Mesothelial cell of epicardium (in vitro differentiated cells): ENCODE measurements at regions not wholly inside any gene's neighbourhood (a gene's known extent, or its start where the extent isn't known, plus 50 kb on each side); places are given as distances from the start of the nearest gene placed in this dataset.

Source experiments
- DNase-seq, 2 experiments: peaks; one replicate each; pipeline ENCODE4 v3.0.0; 2021; ENCODE audit warnings: low spot score in 2 of 2; ENCODE audit not compliant: unreplicated experiment in 2 of 2
- H3K27ac Mint-ChIP-seq: 2 replicates; pipeline ENCODE4 v1.8.0; 2021; ENCODE audit warnings: mixed read lengths
- H3K27me3 Mint-ChIP-seq: 2 replicates; pipeline ENCODE4 v1.8.0; 2021; ENCODE audit warnings: low read depth, mixed read lengths
- H3K36me3 Mint-ChIP-seq: 2 replicates; pipeline ENCODE4 v1.8.0; 2021; ENCODE audit warnings: mixed read lengths
- H3K4me1 Mint-ChIP-seq: 2 replicates; pipeline ENCODE4 v1.8.0; 2021; ENCODE audit warnings: mixed read lengths
- H3K4me3 Mint-ChIP-seq: 2 replicates; pipeline ENCODE4 v1.8.0; 2021; ENCODE audit warnings: mild to moderate bottlenecking, moderate library complexity, mixed read lengths
- H3K9me3 Mint-ChIP-seq: 2 replicates; pipeline ENCODE4 v1.8.0; 2021; ENCODE audit warnings: mixed read lengths
- TF ChIP-seq, protein P1 (sequence below): fragments of 200-600 bp; sonication (generic); IDR thresholded peaks from one replicate; pipeline ENCODE4 v1.5.0; 2021; ENCODE audit warnings: antibody characterized with exemption; ENCODE audit not compliant: unreplicated experiment

DNA sequence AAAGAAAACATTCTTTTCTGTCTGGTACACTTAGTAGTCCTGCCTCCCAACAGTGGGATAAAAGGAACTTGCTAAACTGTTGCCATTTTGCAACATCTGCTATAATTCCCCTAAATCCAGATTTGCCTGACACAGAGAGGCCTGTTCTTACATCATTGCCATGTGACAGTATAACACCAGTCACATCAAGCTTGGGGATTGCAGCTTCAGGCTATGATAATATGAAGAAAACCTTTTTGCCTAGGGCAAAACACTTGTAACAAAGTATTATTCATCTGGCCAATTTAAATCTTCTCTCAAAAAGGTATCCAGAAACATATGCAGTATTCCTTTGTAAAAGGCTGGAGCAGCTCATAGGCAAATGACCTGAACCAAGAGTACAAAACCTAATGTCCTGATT lies 80.9 kb upstream of the OTX2 start:
- DNase-seq = no peak
- Mint-ChIP-seq H3K36me3 (no peaks in the 10 kb centered on the region), H3K27me3 (peaks cover 22% of the 10 kb centered on the region), H3K4me3 (no peak overlapping the region), H3K9me3 (no peaks in the 10 kb centered on the region), H3K4me1 (peaks cover 15% of the 10 kb centered on the region), H3K27ac (no peak overlapping the region)
- TF ChIP-seq, protein P1, sequence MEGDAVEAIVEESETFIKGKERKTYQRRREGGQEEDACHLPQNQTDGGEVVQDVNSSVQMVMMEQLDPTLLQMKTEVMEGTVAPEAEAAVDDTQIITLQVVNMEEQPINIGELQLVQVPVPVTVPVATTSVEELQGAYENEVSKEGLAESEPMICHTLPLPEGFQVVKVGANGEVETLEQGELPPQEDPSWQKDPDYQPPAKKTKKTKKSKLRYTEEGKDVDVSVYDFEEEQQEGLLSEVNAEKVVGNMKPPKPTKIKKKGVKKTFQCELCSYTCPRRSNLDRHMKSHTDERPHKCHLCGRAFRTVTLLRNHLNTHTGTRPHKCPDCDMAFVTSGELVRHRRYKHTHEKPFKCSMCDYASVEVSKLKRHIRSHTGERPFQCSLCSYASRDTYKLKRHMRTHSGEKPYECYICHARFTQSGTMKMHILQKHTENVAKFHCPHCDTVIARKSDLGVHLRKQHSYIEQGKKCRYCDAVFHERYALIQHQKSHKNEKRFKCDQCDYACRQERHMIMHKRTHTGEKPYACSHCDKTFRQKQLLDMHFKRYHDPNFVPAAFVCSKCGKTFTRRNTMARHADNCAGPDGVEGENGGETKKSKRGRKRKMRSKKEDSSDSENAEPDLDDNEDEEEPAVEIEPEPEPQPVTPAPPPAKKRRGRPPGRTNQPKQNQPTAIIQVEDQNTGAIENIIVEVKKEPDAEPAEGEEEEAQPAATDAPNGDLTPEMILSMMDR = no peak

DNA sequence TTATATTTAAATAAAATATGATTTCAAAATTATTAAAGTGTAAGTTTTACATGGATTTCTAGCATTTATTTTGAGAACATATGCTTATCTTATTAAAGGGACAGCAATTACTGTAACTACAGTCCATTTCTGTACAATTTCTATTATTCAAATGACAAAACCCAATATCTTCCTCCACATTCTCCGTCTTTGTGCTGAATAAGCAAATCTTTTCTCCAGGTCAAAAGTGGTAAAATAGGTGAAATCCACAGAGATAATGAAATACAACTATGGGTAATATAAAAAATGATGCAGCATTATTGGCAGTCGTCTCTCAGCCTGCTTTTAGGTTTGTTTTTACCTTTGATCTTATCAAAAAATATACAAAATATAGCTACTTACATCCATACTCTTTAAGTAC lies 79.4 kb upstream of the OTX2 start:
- no peaks in the 10 kb centered on the region for H3K9me3 Mint-ChIP-seq
- DNase-seq = no peak
- H3K27me3 Mint-ChIP-seq = peaks cover 15% of the 10 kb centered on the region
- TF ChIP-seq, protein P1 = no peak
- H3K4me1 Mint-ChIP-seq = peaks cover 15% of the 10 kb centered on the region
- H3K4me3 Mint-ChIP-seq = no peak overlapping the region
- no peak overlapping the region for H3K27ac Mint-ChIP-seq
- H3K36me3 Mint-ChIP-seq = no peaks in the 10 kb centered on the region

GRCh38 chr14:56888274-56888673 lies 78.0 kb upstream of the OTX2 start:
- Mint-ChIP-seq H3K27me3 (peaks cover 8% of the 10 kb centered on the region), H3K4me3 (no peak overlapping the region), H3K9me3 (no peaks in the 10 kb centered on the region), H3K36me3 (no peaks in the 10 kb centered on the region), H3K4me1 (peaks cover 15% of the 10 kb centered on the region), H3K27ac (no peak overlapping the region)
- DNase-seq = no peak
- TF ChIP-seq, protein P1 = no peak

DNA sequence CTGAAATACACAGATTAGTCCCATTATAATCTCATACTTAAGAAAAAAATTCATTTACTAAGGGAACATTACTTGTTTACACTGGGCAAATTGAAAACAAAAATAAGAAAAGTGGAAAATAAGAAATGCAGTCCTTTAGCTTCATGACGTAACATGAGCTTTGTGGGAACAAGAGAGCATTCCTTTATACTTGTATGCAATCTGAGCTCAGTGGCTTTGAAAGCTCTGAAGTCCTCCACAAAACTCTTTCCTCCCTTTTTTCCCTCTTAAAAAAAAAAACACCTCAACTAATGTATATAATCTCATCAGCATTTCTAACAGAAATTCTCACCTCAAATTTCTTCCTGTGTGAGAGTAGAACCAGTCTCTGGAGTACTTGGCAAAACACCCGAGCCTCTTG lies 76.9 kb upstream of the OTX2 start:
- DNase-seq = no peak
- TF ChIP-seq, protein P1 = no peak
- Mint-ChIP-seq H3K4me3 (no peak overlapping the region), H3K36me3 (no peaks in the 10 kb centered on the region), H3K27me3 (peaks cover 8% of the 10 kb centered on the region), H3K4me1 (peaks cover 15% of the 10 kb centered on the region), H3K9me3 (no peaks in the 10 kb centered on the region), H3K27ac (no peak overlapping the region)

DNA sequence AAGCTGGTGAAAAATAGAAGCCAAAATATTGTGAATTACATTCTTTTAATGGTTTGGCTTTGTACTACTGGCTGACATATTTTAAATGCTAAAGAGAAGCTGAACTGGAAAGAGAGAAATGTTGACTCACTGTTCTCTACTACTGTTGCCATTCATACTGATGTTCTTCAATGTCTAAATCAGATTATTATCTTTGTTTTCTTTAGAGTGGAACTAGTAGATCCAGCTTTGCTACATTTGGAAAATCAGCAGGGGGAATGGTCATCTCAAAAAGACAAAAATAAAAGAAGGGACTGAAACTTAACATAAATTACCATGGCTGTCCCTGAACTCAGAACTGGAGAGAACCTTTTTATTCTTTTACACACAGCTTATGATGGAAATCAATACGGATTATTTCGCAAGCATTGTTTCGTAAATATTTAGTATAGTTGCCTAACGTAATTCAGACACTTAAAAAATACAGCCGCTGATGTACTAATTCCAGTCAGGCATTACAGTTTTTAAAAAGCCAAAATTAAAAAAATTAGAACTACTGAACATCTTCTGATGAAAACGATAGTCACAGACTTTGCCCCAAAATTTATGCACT lies 76.3 kb upstream of the OTX2 start:
- DNase-seq = no peak
- Mint-ChIP-seq H3K27ac (no peak overlapping the region), H3K36me3 (no peaks in the 10 kb centered on the region), H3K4me3 (no peak overlapping the region), H3K4me1 (peaks cover 13% of the 10 kb centered on the region), H3K27me3 (peaks cover 11% of the 10 kb centered on the region), H3K9me3 (no peaks in the 10 kb centered on the region)
- TF ChIP-seq, protein P1 = no peak

DNA sequence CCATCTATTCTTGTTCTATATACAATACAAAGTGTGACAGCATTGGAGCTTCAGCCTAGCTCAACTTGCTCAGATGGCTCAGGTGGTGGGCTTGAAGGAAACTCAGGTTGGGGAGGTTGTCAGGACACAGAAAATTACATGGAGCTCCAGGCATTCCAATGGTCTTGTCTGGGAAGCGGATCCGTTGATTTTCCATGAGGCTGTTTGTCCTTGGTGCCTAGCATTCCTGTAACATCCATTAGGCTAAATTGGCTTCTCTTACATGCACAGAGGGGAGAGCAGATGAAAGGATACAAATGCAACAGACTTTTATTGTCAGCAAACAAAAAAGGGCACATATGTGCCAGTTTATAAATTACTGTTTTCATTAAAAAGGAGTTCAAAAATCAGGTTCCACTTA lies 75.5 kb upstream of the OTX2 start:
- Mint-ChIP-seq H3K4me3 (no peak overlapping the region), H3K36me3 (no peaks in the 10 kb centered on the region), H3K4me1 (peaks cover 9% of the 10 kb centered on the region), H3K9me3 (no peaks in the 10 kb centered on the region), H3K27ac (no peak overlapping the region), H3K27me3 (peaks cover 15% of the 10 kb centered on the region)
- TF ChIP-seq, protein P1 = no peak
- no peak for DNase-seq
